CMK (cell line): ENCODE measurements at regions not wholly inside any gene's neighbourhood (a gene's known extent, or its start where the extent isn't known, plus 50 kb on each side); places are given as distances from the start of the nearest gene placed in this dataset.
A peak's percentile ranks its signal among the peaks of the same experiment; 100 is the strongest.
"Not testable (repeated sequence)": the region's sequence is repeated elsewhere in the genome, so short reads cannot be mapped to it uniquely, and the experiment has no call there.

Experiments
- DNase-seq: peaks from one replicate; pipeline ENCODE4 v3.0.0-alpha.2; 2010; ENCODE audit warnings: low read depth

- DNase-seq = not testable (repeated sequence)
Observed at GRCh38 chr1:219863816-219864215, 64.5 kb downstream of the SLC30A10 start.

- no peak for DNase-seq
Observed at GRCh38 chr1:219862366-219862765, 66.0 kb downstream of the SLC30A10 start.

GRCh38 chr1:219858980-219859379 is 69.4 kb downstream of the SLC30A10 start:
- DNase-seq = no peak

GRCh38 chr1:219847215-219847855 is 81.0 kb downstream of the SLC30A10 start:
- DNase-seq = no peak

GRCh38 chr1:219839595-219839994 is 88.8 kb downstream of the SLC30A10 start:
- DNase-seq = not testable (repeated sequence)

GRCh38 chr1:219837994-219838294 is 90.4 kb downstream of the SLC30A10 start:
- DNase-seq = no peak

GRCh38 chr1:219837274-219837993 is 90.9 kb downstream of the SLC30A10 start:
- DNase-seq = peak; percentile 31

- no peak for DNase-seq
Observed at GRCh38 chr1:219834314-219834917, 93.9 kb downstream of the SLC30A10 start.

- DNase-seq = no peak
Observed at GRCh38 chr1:219833214-219833815, 95.0 kb downstream of the SLC30A10 start.

GRCh38 chr1:219826290-219826689 is 102.1 kb downstream of the SLC30A10 start:
- DNase-seq = no peak

- no peak for DNase-seq
Observed at GRCh38 chr1:219825355-219825754, 103.0 kb downstream of the SLC30A10 start.

- no peak for DNase-seq
Observed at GRCh38 chr1:219824338-219824737, 104.0 kb downstream of the SLC30A10 start.

- DNase-seq = no peak
Observed at GRCh38 chr1:219820551-219820950, 107.8 kb downstream of the SLC30A10 start.

GRCh38 chr1:219817914-219818313 is 110.4 kb downstream of the SLC30A10 start:
- no peak for DNase-seq

GRCh38 chr1:219813294-219813693 is 115.1 kb downstream of the SLC30A10 start:
- DNase-seq = no peak

- DNase-seq = peak; percentile 38
Observed at GRCh38 chr1:219812491-219813203, 115.7 kb downstream of the SLC30A10 start.

GRCh38 chr1:219812086-219812485 is 116.3 kb downstream of the SLC30A10 start:
- no peak for DNase-seq

- no peak for DNase-seq
Observed at GRCh38 chr1:219810451-219810850, 117.9 kb downstream of the SLC30A10 start.

GRCh38 chr1:219808790-219809189 is 119.6 kb downstream of the SLC30A10 start:
- no peak for DNase-seq

- DNase-seq = no peak
Observed at GRCh38 chr1:219806642-219807041, 121.7 kb downstream of the SLC30A10 start.

GRCh38 chr1:219806020-219806419 is 122.3 kb downstream of the SLC30A10 start:
- no peak for DNase-seq

GRCh38 chr1:219805191-219805590 is 123.2 kb downstream of the SLC30A10 start:
- DNase-seq = no peak
